GM19395 (cell line): ENCODE measurements at regions not wholly inside any gene's neighbourhood (a gene's known extent, or its start where the extent isn't known, plus 50 kb on each side); places are given as distances from the start of the nearest gene placed in this dataset.
"Not testable (repeated sequence)": the region's sequence is repeated elsewhere in the genome, so short reads cannot be mapped to it uniquely, and the experiment has no call there.

Source experiments
- ATAC-seq: cut with Tn5 transposase; IDR thresholded peaks from one replicate; pipeline ENCODE4 v1.9.1; 2021; ENCODE audit warnings: mild to moderate bottlenecking, moderate library complexity; ENCODE audit not compliant: unreplicated experiment

DNA sequence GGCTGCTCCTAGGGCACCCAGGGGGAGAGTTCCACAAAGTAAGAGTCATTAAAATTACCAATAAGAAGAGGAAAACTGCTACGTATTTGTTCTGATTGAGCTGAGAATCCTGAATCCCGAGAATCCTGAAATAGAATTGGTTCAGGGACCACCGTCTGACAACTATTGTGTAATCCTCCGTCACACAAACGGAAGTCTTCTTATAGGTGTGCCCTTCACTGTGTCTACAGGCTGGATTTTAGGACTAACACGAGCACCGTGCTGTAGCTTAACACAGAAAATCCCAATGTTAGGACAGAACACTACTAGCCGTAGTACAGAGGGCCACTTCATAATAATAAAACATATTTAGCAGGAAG, 50.6 kb upstream of the RNF182 start:
- no peak for ATAC-seq

DNA sequence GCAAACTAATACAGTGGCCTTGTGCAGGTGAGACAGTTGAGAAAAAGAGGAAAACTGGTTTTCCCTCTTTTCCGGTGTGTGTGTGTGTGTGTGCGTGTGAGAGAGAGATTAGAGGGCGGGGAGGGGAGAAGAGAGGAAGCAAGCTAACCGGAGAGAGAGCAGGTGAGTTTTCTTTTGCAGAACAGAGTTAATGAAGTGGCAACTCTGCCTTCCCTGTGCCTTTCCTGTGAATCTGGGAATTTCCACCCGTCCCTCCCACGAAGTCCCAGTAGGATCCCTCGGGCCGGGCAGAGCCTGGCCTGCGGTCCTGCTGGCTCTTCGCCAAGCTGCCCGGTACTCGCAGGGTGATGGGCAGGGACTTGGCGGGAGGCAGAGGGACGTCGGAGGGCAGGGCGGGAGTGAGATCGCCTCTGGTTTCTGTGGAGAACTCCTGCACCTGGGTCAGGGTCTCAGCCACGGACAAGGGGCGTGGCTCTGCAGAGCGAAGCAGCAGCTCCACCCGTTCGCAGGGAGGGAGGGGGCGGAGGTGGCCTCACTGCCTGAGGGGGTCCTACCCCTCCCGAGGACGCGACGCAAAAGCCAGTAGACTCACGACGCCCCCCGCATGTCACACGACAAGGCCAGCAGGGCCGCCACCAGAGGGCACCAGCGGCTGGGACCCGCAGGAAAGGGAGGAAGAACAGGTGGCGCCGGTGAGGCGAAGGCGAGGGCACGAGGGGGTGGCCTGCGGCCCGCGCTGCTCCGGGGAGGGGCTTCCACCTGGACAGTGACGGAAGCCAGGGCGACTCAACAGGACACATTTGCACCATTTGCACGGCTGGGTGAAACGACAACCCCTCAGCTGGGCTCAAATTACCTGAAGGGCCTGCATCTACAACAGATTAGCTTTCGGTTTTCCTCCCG, 51.2 kb upstream of the RNF182 start:
- peak; percentile 60 for ATAC-seq

DNA sequence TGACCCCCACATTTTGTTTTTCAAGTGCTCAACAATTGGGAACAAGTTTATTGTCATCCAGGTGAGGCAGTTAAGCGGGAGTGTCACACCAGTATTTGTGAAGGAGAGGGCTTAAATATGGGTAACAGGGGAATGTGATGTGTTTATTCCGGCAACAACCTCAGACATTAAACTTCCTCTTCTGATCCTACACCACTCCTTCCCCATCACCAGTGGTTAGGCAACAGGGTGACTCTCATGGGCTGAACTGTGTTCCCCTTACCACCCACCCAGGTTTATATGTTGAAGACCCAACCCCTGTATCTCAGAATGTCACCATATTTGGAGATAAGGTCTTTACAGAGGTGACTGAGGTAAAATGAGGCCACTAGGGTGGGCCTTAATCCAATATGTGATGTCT, 52.1 kb upstream of the RNF182 start:
- no peak for ATAC-seq

DNA sequence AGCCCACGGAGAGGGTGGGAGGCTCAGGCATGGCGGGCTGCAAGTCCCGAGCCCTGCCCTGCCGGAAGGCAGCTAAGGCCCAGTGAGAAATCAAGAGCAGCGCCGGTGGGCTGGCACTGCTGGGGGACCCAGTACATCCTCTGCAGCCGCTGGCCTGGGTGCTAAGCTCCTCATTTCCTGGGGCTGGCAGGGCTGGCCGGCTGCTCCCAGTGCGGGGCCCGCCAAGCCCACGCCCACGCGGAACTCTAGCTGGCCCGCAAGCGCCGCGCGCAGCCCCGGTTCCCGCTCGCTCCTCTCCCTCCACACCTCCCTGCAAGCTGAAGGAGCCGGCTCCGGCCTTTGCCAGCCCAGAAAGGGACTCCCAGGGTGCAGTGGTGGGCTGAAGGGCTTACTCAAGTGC, 52.7 kb upstream of the RNF182 start:
- not testable (repeated sequence) for ATAC-seq

DNA sequence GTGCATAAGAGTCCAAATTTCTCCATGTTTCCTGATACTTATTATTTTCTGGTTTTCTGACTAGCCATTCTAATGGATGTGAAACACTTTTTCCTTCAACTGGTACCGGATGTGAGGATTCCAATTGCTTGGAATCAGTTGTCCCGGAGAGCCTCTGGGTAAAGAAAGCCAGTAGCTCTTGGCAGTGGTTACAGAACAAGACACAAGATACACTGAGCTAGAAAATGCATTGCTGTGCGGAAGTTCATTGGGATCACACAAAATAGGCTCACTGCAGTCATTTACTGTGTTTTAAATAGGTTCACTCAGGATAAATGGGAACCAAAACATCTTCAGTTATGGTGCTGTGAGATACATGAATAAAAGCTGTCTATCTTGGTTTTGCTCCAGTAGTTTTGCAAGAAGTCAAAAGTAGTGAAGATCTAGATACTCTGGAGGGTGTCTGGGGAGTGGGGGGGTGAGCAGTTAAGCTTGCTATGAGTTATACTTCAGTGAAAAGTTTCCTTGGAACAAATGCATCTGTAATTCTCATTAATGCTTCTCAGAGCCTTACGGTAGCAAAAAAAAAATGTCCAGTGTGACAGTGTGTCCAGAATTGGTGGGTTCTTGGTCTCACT, 54.4 kb upstream of the RNF182 start:
- no peak for ATAC-seq

DNA sequence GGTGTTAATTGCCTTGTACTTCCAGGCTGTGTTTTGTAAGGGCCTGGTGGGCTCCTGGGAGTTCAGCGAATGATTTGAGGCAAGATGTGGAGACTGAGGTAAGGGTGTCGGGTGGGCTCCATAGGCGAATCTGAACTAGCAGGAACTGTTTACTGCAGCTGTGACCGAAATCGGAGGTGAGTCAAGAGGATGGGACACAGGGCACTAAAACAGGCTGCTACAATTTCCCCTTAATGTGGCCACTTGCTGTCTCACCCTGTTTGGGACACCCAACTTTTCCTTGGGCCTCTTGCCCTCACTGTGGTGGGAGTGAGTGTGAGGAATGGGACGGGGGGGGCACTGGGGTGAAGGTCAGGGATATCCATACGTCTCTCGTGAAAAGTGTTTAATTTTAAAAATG, 53.9 kb upstream of the MCUR1 start:
- ATAC-seq, result no peak

DNA sequence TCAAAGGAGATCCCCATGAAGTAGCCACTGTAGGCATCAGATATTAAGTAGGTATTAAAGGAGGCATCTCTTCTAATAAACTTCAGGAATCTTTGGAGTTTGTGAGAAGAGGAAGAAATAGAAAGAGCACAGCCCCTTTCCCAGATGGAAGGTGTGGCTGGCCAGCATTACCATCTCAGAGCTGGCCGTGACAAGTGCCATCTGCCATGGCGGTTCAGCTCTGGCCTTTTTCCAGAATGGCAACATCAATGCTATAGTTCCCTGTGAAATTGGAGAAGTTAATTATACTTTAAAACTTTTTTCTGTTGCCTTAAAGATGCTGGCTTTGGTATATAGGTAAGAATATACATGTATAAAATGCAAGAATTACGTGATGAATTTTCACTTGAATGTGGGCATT, 51.9 kb upstream of the MCUR1 start:
- no peak for ATAC-seq

DNA sequence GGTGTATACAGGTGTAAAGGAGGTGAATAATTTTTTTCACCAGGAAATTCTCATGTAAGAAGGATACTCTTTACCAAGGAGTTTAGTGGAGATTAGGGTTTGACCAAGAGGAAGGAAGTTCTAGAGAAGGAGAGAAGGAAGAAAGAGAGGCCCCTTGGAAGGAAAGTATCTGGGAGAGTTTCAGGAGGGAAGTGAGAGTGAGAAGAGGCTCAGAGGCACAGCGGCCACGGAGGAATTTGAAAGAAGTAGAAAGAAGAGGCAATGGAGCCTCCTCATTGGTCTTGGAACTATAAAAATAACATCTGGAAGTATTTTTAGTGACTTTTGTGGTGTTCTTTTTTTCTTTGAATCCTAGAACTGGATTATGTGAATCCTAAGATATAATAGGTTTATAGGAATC, 50.8 kb upstream of the MCUR1 start:
- no peak for ATAC-seq

DNA sequence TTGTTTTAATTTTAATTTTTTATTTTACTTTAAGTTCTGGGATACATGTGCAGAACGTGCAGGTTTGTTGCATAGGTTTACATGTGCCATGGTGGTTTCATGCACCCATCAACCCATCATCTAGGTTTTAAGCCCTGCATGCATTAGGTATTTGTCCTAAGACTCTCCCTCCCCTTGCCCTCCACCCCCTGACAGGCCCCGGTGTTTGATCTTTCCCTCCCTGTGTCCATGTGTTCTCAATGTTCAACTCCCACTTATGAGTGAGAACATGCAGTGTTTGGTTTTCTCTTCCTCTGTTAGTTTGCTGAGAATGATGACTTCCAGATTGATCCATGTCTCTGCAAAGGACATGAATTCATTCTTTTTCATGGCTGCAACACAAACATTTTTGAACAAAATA, 50.3 kb upstream of the MCUR1 start:
- not testable (repeated sequence) for ATAC-seq
